ENCODE measurements at regions not wholly inside any gene's neighbourhood (a gene's known extent, or its start where the extent isn't known, plus 50 kb on each side); places are given as distances from the start of the nearest gene placed in this dataset.

DNA sequence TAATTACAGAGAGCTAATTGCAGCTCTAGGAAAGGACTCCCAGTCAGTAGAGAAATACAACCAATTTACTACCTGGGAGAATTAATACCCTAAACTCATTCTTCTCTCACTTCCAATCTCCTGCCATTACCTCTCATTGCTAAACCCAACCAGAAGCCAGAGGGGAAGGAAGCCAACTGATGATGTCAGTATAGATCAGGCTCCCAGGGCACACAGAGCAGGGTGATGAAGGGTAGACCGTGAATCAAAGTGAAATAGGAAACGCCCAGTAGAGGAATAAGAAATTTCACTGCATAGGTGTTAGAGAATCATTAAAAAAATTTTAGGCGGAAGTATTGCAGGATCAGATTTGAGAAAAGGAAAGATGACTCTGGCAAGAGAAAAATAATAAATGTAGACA lies 456.8 kb upstream of the NXPH2 start:
- Histone ChIP-seq H3K79me2 (ENCODE audit: control insufficient read depth, insufficient read depth, low read length) (no peaks in the 10 kb centered on the region), H4K5ac (ENCODE audit: low read length) (no peak overlapping the region), H3K4ac (ENCODE audit: low read depth, low read length) (no peak overlapping the region), H3K4me2 (ENCODE audit: low read length) (no peak overlapping the region), H3K27me3 (ENCODE audit: insufficient read depth, low read length, poor library complexity) (no peaks in the 10 kb centered on the region), H3K23ac (ENCODE audit: low read length) (no peak overlapping the region), H2BK15ac (replicated peaks; ENCODE audit: low read depth) (no peak overlapping the region), H2BK120ac (ENCODE audit: low read depth, low read length) (no peak overlapping the region), H2AK5ac (ENCODE audit: low read length) (no peak overlapping the region), H4K8ac (ENCODE audit: low read depth, low read length) (no peak overlapping the region), H3K4me1 (ENCODE audit: control insufficient read depth, low read depth, low read length) (no peaks in the 10 kb centered on the region), H2BK5ac (ENCODE audit: low read length) (no peak overlapping the region), H3K27ac (ENCODE audit: low read depth, low read length) (no peak overlapping the region), H3K9ac (ENCODE audit: low read length) (no peak overlapping the region), H3K56ac (ENCODE audit: low read length) (no peak overlapping the region), H3K4me3 (ENCODE audit: low read length) (no peak overlapping the region), H3K36me3 (ENCODE audit: control insufficient read depth, insufficient read depth, low read length) (no peaks in the 10 kb centered on the region), H3K79me1 (ENCODE audit: low read length) (no peaks in the 10 kb centered on the region), H3K18ac (ENCODE audit: low read length) (no peak overlapping the region)
- WGBS (ENCODE audit: extremely low coverage, insufficient coverage, low lambda C conversion rate), result no CpG with 5 or more reads among the region's 3 CpGs
- no peak for DNase-seq

DNA sequence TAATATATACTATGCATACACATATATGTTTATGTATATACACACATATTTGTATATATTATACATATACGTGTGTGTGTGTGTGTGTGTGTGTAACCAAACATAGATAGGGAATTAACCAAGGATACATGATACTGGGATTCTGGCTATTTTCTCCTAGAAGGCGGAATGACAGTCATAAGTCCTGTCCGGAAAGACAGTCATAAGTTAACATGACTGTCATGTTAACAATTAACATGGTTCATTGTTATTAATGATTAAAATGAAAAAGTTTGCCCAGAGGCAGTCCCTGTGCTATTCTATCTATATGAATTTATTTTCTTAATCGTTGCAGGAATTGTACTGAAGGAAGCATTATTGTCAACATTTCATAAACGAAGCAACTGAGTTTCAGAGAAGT lies 450.7 kb upstream of the NXPH2 start:
- Histone ChIP-seq H2AK5ac (ENCODE audit: low read length) (no peak overlapping the region), H2BK15ac (replicated peaks; ENCODE audit: low read depth) (no peak overlapping the region), H2BK5ac (ENCODE audit: low read length) (no peak overlapping the region), H4K5ac (ENCODE audit: low read length) (no peak overlapping the region), H3K56ac (ENCODE audit: low read length) (no peak overlapping the region), H2BK120ac (ENCODE audit: low read depth, low read length) (no peak overlapping the region), H3K18ac (ENCODE audit: low read length) (no peak overlapping the region), H3K36me3 (ENCODE audit: control insufficient read depth, insufficient read depth, low read length) (no peaks in the 10 kb centered on the region), H3K23ac (ENCODE audit: low read length) (no peak overlapping the region), H3K27me3 (ENCODE audit: insufficient read depth, low read length, poor library complexity) (no peaks in the 10 kb centered on the region), H3K79me2 (ENCODE audit: control insufficient read depth, insufficient read depth, low read length) (no peaks in the 10 kb centered on the region), H3K4me1 (ENCODE audit: control insufficient read depth, low read depth, low read length) (no peaks in the 10 kb centered on the region), H3K4me2 (ENCODE audit: low read length) (no peak overlapping the region), H4K8ac (ENCODE audit: low read depth, low read length) (no peak overlapping the region), H3K4me3 (ENCODE audit: low read length) (no peak overlapping the region), H3K27ac (ENCODE audit: low read depth, low read length) (no peak overlapping the region), H3K79me1 (ENCODE audit: low read length) (no peaks in the 10 kb centered on the region), H3K4ac (ENCODE audit: low read depth, low read length) (no peak overlapping the region), H3K9ac (ENCODE audit: low read length) (no peak overlapping the region)
- DNase-seq, result no peak
- WGBS (ENCODE audit: extremely low coverage, insufficient coverage, low lambda C conversion rate), result no CpG with 5 or more reads among the region's 5 CpGs

DNA sequence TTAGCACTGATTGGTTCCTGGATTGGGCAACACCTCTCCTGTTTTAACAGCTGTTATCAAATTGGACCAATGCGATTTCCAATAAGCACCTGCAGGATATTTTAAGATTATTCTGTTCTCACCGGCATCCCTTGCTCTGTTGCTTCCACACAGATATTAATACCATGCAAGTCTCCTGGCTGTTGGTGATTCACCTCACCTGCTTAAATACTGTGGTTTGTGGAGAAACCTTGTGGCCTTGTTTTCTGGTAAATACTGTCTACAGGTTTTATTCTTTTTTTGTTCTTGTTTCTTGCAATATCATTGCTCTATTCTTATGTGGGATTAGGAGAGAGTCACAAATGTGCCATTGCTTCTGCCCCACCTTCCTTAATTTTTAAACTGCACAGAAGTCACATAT lies 448.1 kb upstream of the NXPH2 start:
- Histone ChIP-seq H3K27me3 (ENCODE audit: insufficient read depth, low read length, poor library complexity) (no peaks in the 10 kb centered on the region), H3K18ac (ENCODE audit: low read length) (no peak overlapping the region), H2BK5ac (ENCODE audit: low read length) (no peak overlapping the region), H3K79me2 (ENCODE audit: control insufficient read depth, insufficient read depth, low read length) (no peaks in the 10 kb centered on the region), H3K23ac (ENCODE audit: low read length) (no peak overlapping the region), H2BK120ac (ENCODE audit: low read depth, low read length) (no peak overlapping the region), H3K4ac (ENCODE audit: low read depth, low read length) (no peak overlapping the region), H2BK15ac (replicated peaks; ENCODE audit: low read depth) (no peak overlapping the region), H3K9ac (ENCODE audit: low read length) (no peak overlapping the region), H3K27ac (ENCODE audit: low read depth, low read length) (no peak overlapping the region), H3K79me1 (ENCODE audit: low read length) (no peaks in the 10 kb centered on the region), H3K4me3 (ENCODE audit: low read length) (no peak overlapping the region), H4K5ac (ENCODE audit: low read length) (no peak overlapping the region), H3K56ac (ENCODE audit: low read length) (no peak overlapping the region), H3K36me3 (ENCODE audit: control insufficient read depth, insufficient read depth, low read length) (no peaks in the 10 kb centered on the region), H4K8ac (ENCODE audit: low read depth, low read length) (no peak overlapping the region), H3K4me1 (ENCODE audit: control insufficient read depth, low read depth, low read length) (no peaks in the 10 kb centered on the region), H3K4me2 (ENCODE audit: low read length) (no peak overlapping the region), H2AK5ac (ENCODE audit: low read length) (no peak overlapping the region)
- no peak for DNase-seq
- WGBS (ENCODE audit: extremely low coverage, insufficient coverage, low lambda C conversion rate), result no CpG with 5 or more reads among the region's 2 CpGs

DNA sequence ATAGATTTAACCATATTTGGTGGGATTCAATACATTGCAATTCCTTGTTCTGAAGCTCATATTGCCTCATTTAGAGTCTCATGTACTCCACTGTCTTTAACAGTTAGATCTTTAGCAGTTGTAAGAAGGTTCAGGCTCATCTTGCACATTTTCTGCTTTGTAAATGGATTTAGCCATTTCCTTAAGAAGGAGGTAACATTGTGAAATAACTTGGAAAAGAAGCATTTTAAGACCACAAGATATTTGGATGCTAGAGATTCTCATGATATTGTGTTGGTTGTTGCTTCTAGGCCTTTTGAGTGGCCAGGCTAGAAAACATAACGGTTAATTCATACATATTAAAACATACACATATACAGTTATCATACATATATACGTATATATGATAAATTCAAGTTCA lies 445.8 kb upstream of the NXPH2 start:
- WGBS (ENCODE audit: extremely low coverage, insufficient coverage, low lambda C conversion rate), result no CpG with 5 or more reads among the region's 2 CpGs
- H3K4me1 ChIP-seq (ENCODE audit: control insufficient read depth, low read depth, low read length), result no peaks in the 10 kb centered on the region

DNA sequence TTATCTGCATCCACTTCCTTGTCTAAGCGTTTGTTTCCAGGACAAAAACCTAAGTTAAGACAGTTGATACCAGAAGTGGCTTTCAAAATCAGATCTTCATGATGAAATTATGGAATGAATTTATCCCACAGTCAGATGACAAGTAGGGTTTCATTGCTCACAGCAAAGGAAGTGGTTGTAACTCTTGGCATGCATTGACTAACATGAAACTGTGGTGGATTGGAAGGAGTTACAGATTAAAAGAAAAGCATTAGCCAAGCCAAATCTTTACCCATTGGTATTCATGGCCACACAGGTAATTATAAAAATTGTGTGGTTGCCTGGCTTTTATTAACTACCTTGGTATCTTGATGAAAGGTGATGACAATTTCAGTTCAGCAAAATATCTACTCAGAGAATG lies 438.0 kb upstream of the NXPH2 start:
- DNase-seq, result no peak
- H2AK5ac ChIP-seq (ENCODE audit: low read length), result no peak overlapping the region
- H3K18ac ChIP-seq (ENCODE audit: low read length), result no peak overlapping the region
- no peak overlapping the region for H2BK5ac ChIP-seq (ENCODE audit: low read length)
- H3K36me3 ChIP-seq (ENCODE audit: control insufficient read depth, insufficient read depth, low read length), result no peaks in the 10 kb centered on the region
- H3K9ac ChIP-seq (ENCODE audit: low read length), result no peak overlapping the region
- H4K8ac ChIP-seq (ENCODE audit: low read depth, low read length), result no peak overlapping the region
- no peaks in the 10 kb centered on the region for H3K79me1 ChIP-seq (ENCODE audit: low read length)
- H3K27ac ChIP-seq (ENCODE audit: low read depth, low read length), result no peak overlapping the region
- H3K27me3 ChIP-seq (ENCODE audit: insufficient read depth, low read length, poor library complexity), result no peaks in the 10 kb centered on the region
- no peaks in the 10 kb centered on the region for H3K79me2 ChIP-seq (ENCODE audit: control insufficient read depth, insufficient read depth, low read length)
- no peaks in the 10 kb centered on the region for H3K4me1 ChIP-seq (ENCODE audit: control insufficient read depth, low read depth, low read length)
- H3K56ac ChIP-seq (ENCODE audit: low read length), result no peak overlapping the region
- no CpG with 5 or more reads among the region's 1 CpG for WGBS (ENCODE audit: extremely low coverage, insufficient coverage, low lambda C conversion rate)
- H3K23ac ChIP-seq (ENCODE audit: low read length), result no peak overlapping the region
- H3K4me3 ChIP-seq (ENCODE audit: low read length), result no peak overlapping the region
- no peak overlapping the region for H3K4me2 ChIP-seq (ENCODE audit: low read length)
- no peak overlapping the region for H4K5ac ChIP-seq (ENCODE audit: low read length)
- H2BK120ac ChIP-seq (ENCODE audit: low read depth, low read length), result no peak overlapping the region
- no peak overlapping the region for H3K4ac ChIP-seq (ENCODE audit: low read depth, low read length)
- H2BK15ac ChIP-seq (replicated peaks; ENCODE audit: low read depth), result no peak overlapping the region

More for the DNA sequence above, 445.8 kb upstream of the NXPH2 start:
- H3K4ac ChIP-seq (ENCODE audit: low read depth, low read length), result no peak overlapping the region
- no peak overlapping the region for H4K8ac ChIP-seq (ENCODE audit: low read depth, low read length)
- no peak overlapping the region for H4K5ac ChIP-seq (ENCODE audit: low read length)
- H2BK15ac ChIP-seq (replicated peaks; ENCODE audit: low read depth), result no peak overlapping the region
- H3K79me1 ChIP-seq (ENCODE audit: low read length), result no peaks in the 10 kb centered on the region
- no peak overlapping the region for H3K23ac ChIP-seq (ENCODE audit: low read length)
- H3K4me2 ChIP-seq (ENCODE audit: low read length), result no peak overlapping the region
- H3K9ac ChIP-seq (ENCODE audit: low read length), result no peak overlapping the region
- H2AK5ac ChIP-seq (ENCODE audit: low read length), result no peak overlapping the region
- no peak overlapping the region for H3K4me3 ChIP-seq (ENCODE audit: low read length)
- no peak overlapping the region for H2BK5ac ChIP-seq (ENCODE audit: low read length)
- H3K27me3 ChIP-seq (ENCODE audit: insufficient read depth, low read length, poor library complexity), result no peaks in the 10 kb centered on the region
- H3K36me3 ChIP-seq (ENCODE audit: control insufficient read depth, insufficient read depth, low read length), result no peaks in the 10 kb centered on the region
- H3K27ac ChIP-seq (ENCODE audit: low read depth, low read length), result no peak overlapping the region
- H2BK120ac ChIP-seq (ENCODE audit: low read depth, low read length), result no peak overlapping the region
- H3K56ac ChIP-seq (ENCODE audit: low read length), result no peak overlapping the region
- no peak overlapping the region for H3K18ac ChIP-seq (ENCODE audit: low read length)
- no peak for DNase-seq
- no peaks in the 10 kb centered on the region for H3K79me2 ChIP-seq (ENCODE audit: control insufficient read depth, insufficient read depth, low read length)

DNA sequence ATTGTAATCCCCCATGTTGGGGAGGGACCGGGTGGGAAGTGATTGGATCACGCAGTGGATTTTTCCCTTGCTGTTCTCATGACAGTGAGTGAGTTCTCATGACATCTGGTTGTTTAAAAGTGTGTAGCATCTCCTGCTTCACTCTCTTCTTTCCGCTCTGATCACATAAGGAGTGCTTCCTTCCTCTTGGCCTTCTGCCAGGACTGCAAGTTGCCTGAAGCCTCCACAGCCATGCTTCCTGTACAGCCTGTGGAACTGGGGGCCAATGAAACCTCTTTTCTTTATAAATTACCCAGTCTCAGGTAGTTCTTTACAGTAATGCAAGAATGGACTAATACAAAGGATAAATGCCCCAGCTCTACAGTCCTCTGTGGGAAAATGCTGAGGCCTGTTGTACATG lies 437.5 kb upstream of the NXPH2 start:
- Histone ChIP-seq H3K27ac (ENCODE audit: low read depth, low read length) (no peak overlapping the region), H3K4me1 (ENCODE audit: control insufficient read depth, low read depth, low read length) (no peaks in the 10 kb centered on the region), H3K9ac (ENCODE audit: low read length) (no peak overlapping the region), H3K18ac (ENCODE audit: low read length) (no peak overlapping the region), H4K8ac (ENCODE audit: low read depth, low read length) (no peak overlapping the region), H2BK120ac (ENCODE audit: low read depth, low read length) (no peak overlapping the region), H3K27me3 (ENCODE audit: insufficient read depth, low read length, poor library complexity) (no peaks in the 10 kb centered on the region), H2BK15ac (replicated peaks; ENCODE audit: low read depth) (no peak overlapping the region), H4K5ac (ENCODE audit: low read length) (no peak overlapping the region), H2AK5ac (ENCODE audit: low read length) (no peak overlapping the region), H2BK5ac (ENCODE audit: low read length) (no peak overlapping the region), H3K79me1 (ENCODE audit: low read length) (no peaks in the 10 kb centered on the region), H3K4me2 (ENCODE audit: low read length) (no peak overlapping the region), H3K79me2 (ENCODE audit: control insufficient read depth, insufficient read depth, low read length) (no peaks in the 10 kb centered on the region), H3K36me3 (ENCODE audit: control insufficient read depth, insufficient read depth, low read length) (no peaks in the 10 kb centered on the region), H3K56ac (ENCODE audit: low read length) (no peak overlapping the region), H3K4ac (ENCODE audit: low read depth, low read length) (no peak overlapping the region), H3K4me3 (ENCODE audit: low read length) (no peak overlapping the region), H3K23ac (ENCODE audit: low read length) (no peak overlapping the region)
- no CpG with 5 or more reads among the region's 3 CpGs for WGBS (ENCODE audit: extremely low coverage, insufficient coverage, low lambda C conversion rate)
- no peak for DNase-seq
